ENCODE measurements at regions not wholly inside any gene's neighbourhood (a gene's known extent, or its start where the extent isn't known, plus 50 kb on each side); places are given as distances from the start of the nearest gene placed in this dataset.
"Not testable (repeated sequence)": the region's sequence is repeated elsewhere in the genome, so short reads cannot be mapped to it uniquely, and the experiment has no call there.

DNA sequence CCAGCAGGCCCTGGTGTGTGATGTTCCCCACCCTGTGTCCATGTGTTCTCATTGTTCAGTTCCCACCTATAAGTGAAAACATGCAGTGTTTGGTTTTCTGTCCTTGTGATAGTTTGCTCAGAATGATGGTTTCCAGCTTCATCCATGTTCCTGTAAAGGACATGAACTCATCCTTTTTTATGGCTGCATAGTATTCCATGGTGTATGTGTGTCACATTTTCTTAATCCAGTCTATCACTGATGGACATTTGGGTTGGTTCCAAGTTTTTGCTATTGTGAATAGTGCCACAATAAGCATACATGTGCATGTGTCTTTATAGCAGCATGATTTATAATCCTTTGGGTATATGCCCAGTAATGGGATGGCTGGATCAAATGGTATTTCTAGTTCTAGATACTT, 130.4 kb upstream of the FHL2 start:
- not testable (repeated sequence) for H3K9ac ChIP-seq (ENCODE audit: low read depth, low read length); H3K27me3 ChIP-seq (ENCODE audit: control insufficient read depth, insufficient read depth, low read length); H3K4me1 ChIP-seq (ENCODE audit: control insufficient read depth, insufficient read depth, low read length); H3K4me3 ChIP-seq (ENCODE audit: low read depth, low read length); H3K9me3 ChIP-seq (ENCODE audit: control insufficient read depth, insufficient read depth, low read length); H3K36me3 ChIP-seq (ENCODE audit: control insufficient read depth, insufficient read depth, low read length)

DNA sequence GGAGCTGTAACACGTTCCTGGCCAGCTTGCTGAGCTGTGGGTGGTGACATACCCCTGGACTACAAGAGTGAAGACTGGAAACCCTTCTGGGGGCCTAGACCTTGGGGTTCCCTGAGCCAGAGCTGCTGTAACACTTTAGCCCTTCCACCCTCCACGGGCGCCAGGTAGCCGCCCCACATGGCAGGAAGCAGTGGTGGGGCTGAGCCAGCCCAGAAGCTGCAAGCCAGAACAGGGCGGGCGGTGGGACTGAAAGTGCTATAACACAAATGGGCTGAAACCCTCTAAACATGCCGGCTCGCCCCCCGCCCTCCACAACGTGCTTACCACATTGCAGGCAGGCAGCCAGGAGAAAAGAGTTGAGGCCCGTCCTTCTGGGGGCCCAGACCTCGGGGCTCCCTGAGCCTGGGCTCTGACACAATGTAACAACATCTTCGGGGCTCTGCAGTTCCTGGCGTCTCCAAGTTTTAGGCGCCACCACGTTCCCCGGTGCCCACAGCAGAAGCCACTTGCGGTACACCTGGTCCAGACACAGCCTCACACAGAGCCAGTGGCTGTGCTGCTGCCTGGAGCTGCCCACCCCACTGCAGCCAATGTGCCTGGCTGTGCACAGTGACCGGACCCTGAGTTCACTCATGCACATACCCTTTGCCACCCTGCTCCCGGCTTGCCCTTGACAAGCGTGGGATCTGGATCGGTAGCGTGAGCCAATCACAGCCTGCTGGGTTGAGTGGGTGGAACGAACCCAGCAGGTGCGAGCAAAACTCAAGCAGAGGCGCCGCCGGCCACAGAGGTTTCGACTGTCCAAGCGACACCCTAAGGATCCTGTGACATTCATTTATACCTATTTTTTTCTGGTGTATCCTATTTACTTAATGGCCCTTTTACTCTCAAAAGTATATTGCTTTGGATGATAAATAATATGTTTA, 127.4 kb upstream of the FHL2 start:
- no peaks in the 10 kb centered on the region for H3K9me3 ChIP-seq (ENCODE audit: control insufficient read depth, insufficient read depth, low read length)
- no peaks in the 10 kb centered on the region for H3K27me3 ChIP-seq (ENCODE audit: control insufficient read depth, insufficient read depth, low read length)
- H3K36me3 ChIP-seq (ENCODE audit: control insufficient read depth, insufficient read depth, low read length): no peaks in the 10 kb centered on the region
- H3K9ac ChIP-seq (ENCODE audit: low read depth, low read length): no peak overlapping the region
- no peak overlapping the region for H3K4me3 ChIP-seq (ENCODE audit: low read depth, low read length)
- H3K4me1 ChIP-seq (ENCODE audit: control insufficient read depth, insufficient read depth, low read length): no peaks in the 10 kb centered on the region

DNA sequence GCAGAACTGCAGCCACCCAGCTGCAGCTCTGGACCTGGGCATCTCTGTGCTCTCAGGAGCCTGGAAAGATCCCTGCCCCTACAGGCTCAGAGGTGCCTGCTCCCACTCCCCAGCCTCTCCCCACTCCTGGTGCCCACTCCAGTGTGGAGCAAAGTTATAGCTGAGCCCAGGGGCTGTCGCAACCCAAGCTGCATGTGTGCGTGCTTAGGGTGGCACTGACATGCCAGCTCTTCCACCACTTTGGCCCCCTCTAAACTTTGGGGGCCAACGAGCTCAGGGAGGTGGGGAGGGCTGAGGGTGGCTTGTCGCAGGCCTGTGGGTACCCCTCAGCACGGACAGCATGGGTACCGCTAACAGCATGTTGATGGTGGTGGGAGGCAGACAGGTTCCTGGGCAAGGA, 126.3 kb upstream of the FHL2 start:
- no peaks in the 10 kb centered on the region for H3K27me3 ChIP-seq (ENCODE audit: control insufficient read depth, insufficient read depth, low read length)
- no peaks in the 10 kb centered on the region for H3K4me1 ChIP-seq (ENCODE audit: control insufficient read depth, insufficient read depth, low read length)
- no peak overlapping the region for H3K4me3 ChIP-seq (ENCODE audit: low read depth, low read length)
- H3K36me3 ChIP-seq (ENCODE audit: control insufficient read depth, insufficient read depth, low read length): no peaks in the 10 kb centered on the region
- no peak overlapping the region for H3K9ac ChIP-seq (ENCODE audit: low read depth, low read length)
- H3K9me3 ChIP-seq (ENCODE audit: control insufficient read depth, insufficient read depth, low read length): no peaks in the 10 kb centered on the region

DNA sequence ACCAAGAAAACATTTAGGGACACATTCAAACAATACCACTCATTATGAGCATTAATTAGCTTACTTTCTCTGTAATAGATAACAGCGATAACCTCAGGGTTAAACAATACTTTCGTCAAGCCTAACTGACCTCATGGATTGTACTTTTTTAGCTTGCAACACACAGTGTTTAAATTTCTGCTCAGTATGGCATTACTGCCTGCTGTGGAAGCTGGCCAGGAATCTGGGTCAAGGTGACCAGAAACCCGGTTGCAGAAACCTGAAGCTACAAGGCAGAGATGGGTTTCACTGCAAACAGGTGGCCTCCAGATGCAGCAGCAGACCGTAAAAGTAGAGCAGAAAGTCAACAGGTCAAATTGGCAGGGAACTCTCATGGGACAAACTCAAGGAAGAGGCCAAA, 123.8 kb upstream of the FHL2 start:
- H3K4me1 ChIP-seq (ENCODE audit: control insufficient read depth, insufficient read depth, low read length): no peaks in the 10 kb centered on the region
- H3K4me3 ChIP-seq (ENCODE audit: low read depth, low read length): no peak overlapping the region
- no peak overlapping the region for H3K9ac ChIP-seq (ENCODE audit: low read depth, low read length)
- H3K36me3 ChIP-seq (ENCODE audit: control insufficient read depth, insufficient read depth, low read length): no peaks in the 10 kb centered on the region
- no peaks in the 10 kb centered on the region for H3K9me3 ChIP-seq (ENCODE audit: control insufficient read depth, insufficient read depth, low read length)
- no peaks in the 10 kb centered on the region for H3K27me3 ChIP-seq (ENCODE audit: control insufficient read depth, insufficient read depth, low read length)

GRCh38 chr2:105521616-105522015, 122.8 kb upstream of the FHL2 start:
- Histone ChIP-seq H3K4me1 (ENCODE audit: control insufficient read depth, insufficient read depth, low read length) (no peaks in the 10 kb centered on the region), H3K9ac (ENCODE audit: low read depth, low read length) (no peak overlapping the region), H3K4me3 (ENCODE audit: low read depth, low read length) (no peak overlapping the region), H3K36me3 (ENCODE audit: control insufficient read depth, insufficient read depth, low read length) (no peaks in the 10 kb centered on the region), H3K9me3 (ENCODE audit: control insufficient read depth, insufficient read depth, low read length) (no peaks in the 10 kb centered on the region), H3K27me3 (ENCODE audit: control insufficient read depth, insufficient read depth, low read length) (no peaks in the 10 kb centered on the region)

- H3K9me3 ChIP-seq (ENCODE audit: control insufficient read depth, insufficient read depth, low read length): no peaks in the 10 kb centered on the region
- no peaks in the 10 kb centered on the region for H3K27me3 ChIP-seq (ENCODE audit: control insufficient read depth, insufficient read depth, low read length)
- H3K9ac ChIP-seq (ENCODE audit: low read depth, low read length): no peak overlapping the region
These were observed 122.3 kb upstream of the FHL2 start for GRCh38 chr2:105521176-105521575.

GRCh38 chr2:105519516-105519915, 120.7 kb upstream of the FHL2 start:
- Histone ChIP-seq H3K4me3 (ENCODE audit: low read depth, low read length) (no peak overlapping the region), H3K9ac (ENCODE audit: low read depth, low read length) (no peak overlapping the region), H3K4me1 (ENCODE audit: control insufficient read depth, insufficient read depth, low read length) (no peaks in the 10 kb centered on the region), H3K36me3 (ENCODE audit: control insufficient read depth, insufficient read depth, low read length) (no peaks in the 10 kb centered on the region), H3K9me3 (ENCODE audit: control insufficient read depth, insufficient read depth, low read length) (no peaks in the 10 kb centered on the region), H3K27me3 (ENCODE audit: control insufficient read depth, insufficient read depth, low read length) (no peaks in the 10 kb centered on the region)

More at GRCh38 chr2:105521176-105521575, 122.3 kb upstream of the FHL2 start:
- Histone ChIP-seq H3K4me1 (ENCODE audit: control insufficient read depth, insufficient read depth, low read length) (no peaks in the 10 kb centered on the region), H3K36me3 (ENCODE audit: control insufficient read depth, insufficient read depth, low read length) (no peaks in the 10 kb centered on the region), H3K4me3 (ENCODE audit: low read depth, low read length) (no peak overlapping the region)

- no peak overlapping the region for H3K4me3 ChIP-seq (ENCODE audit: low read depth, low read length)
- H3K4me1 ChIP-seq (ENCODE audit: control insufficient read depth, insufficient read depth, low read length): no peaks in the 10 kb centered on the region
- no peak overlapping the region for H3K9ac ChIP-seq (ENCODE audit: low read depth, low read length)
- H3K36me3 ChIP-seq (ENCODE audit: control insufficient read depth, insufficient read depth, low read length): no peaks in the 10 kb centered on the region
- H3K27me3 ChIP-seq (ENCODE audit: control insufficient read depth, insufficient read depth, low read length): no peaks in the 10 kb centered on the region
- no peaks in the 10 kb centered on the region for H3K9me3 ChIP-seq (ENCODE audit: control insufficient read depth, insufficient read depth, low read length)
These were observed 120.0 kb upstream of the FHL2 start for GRCh38 chr2:105518897-105519296.

DNA sequence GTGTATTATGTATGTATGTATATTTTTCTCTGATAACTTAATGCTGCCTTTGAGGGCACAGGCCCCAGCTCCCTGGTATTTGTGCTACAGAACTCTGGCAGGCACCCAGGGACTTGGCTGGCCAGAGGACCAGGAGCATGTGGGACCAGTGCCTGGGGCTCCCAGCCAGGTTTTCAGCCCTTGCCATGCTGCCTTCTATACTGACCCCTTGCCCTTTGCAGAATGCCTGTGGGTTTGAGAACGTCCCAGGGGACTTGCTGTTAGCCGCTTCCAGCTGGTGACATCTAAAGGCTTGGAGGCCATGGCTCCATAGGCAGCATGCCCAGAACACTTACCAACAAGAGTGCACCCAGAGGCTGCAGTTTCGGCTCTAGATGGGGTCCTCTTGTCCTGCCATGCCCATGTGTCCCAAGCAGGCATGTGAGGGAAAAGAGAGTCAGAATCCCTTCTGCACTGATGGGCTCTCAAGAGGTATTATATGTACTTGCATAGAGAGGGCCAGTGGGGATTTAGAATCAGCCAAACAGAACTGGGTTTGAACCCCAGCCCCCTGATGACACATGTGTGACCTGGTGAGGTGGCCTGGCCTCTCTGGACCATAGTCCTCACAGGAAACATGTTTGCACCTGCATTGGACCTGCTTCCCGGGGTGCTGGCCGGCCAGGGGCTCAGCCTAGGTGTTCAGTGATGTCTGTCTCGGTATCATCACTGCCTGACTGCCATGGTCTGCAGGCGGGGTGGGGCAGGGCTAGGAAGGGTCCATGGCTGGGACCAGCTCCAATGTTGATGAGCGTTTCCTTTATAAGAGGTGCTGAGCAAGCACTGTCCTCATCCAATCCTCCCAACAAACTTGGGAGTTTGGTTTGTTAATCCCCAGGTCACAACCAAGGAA, 119.2 kb upstream of the FHL2 start:
- Histone ChIP-seq H3K4me1 (ENCODE audit: control insufficient read depth, insufficient read depth, low read length) (no peaks in the 10 kb centered on the region), H3K36me3 (ENCODE audit: control insufficient read depth, insufficient read depth, low read length) (no peaks in the 10 kb centered on the region), H3K9me3 (ENCODE audit: control insufficient read depth, insufficient read depth, low read length) (no peaks in the 10 kb centered on the region), H3K4me3 (ENCODE audit: low read depth, low read length) (no peak overlapping the region), H3K27me3 (ENCODE audit: control insufficient read depth, insufficient read depth, low read length) (no peaks in the 10 kb centered on the region), H3K9ac (ENCODE audit: low read depth, low read length) (no peak overlapping the region)

DNA sequence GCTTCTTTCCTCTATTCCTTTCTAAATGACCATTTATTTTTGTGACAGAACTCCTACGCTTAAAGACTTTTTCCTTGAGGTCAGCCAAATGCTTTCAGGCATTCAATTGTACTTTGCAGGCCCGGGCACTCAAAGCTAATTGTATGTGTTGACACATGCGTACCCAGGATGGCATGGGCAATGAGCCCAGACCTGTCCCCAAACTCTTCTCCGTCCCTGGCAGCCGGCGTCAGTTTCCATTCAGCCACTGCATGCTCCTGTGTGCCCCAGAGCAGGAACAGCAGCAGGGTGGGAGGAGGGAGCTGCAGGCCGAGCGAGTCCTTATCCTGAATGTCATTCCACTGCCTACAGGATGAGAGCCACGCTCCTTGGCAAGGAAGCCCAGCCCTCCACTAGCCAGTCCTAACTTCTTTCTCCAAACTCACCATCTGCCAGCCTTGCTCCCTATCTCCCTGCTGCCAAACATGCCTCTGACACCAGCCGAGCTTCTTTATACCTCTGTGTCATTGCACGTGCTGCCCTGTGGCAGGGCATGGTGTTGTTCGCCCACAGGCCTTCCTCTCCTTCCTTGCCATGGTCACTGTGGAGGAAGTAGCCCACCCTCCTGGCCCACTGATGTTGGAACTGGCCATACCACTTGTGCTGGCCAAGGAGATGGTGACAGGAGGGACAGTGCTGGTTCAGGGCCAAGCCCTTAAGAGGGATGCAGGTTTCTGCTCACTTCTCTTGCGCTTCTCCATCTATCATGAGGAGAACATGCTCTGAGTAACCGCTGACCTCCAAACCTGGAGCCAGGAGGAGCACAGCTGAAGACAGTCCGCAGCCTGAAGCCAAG, 116.9 kb upstream of the FHL2 start:
- Histone ChIP-seq H3K4me1 (ENCODE audit: control insufficient read depth, insufficient read depth, low read length) (no peaks in the 10 kb centered on the region), H3K27me3 (ENCODE audit: control insufficient read depth, insufficient read depth, low read length) (no peaks in the 10 kb centered on the region), H3K36me3 (ENCODE audit: control insufficient read depth, insufficient read depth, low read length) (no peaks in the 10 kb centered on the region), H3K9ac (ENCODE audit: low read depth, low read length) (no peak overlapping the region), H3K9me3 (ENCODE audit: control insufficient read depth, insufficient read depth, low read length) (no peaks in the 10 kb centered on the region), H3K4me3 (ENCODE audit: low read depth, low read length) (no peak overlapping the region)

DNA sequence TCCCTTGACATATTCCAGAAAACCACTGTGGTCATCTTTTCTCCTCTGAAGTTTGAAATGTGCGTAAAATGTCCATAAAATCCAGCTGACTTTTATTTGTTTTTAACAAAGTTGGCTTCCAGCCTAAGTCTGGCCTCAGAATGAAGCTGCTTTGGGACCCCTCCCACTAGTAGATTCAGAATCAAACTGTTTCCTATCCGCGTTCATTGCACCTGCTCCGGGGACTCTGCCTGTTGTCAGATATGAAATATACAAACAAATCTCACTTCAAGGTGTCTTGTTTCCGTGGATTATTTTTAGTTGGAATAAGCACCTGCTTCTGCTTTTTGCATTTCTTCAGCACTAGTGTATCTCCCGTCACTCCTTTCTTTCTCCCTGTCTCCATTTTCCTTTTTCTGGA, 115.7 kb upstream of the FHL2 start:
- Histone ChIP-seq H3K36me3 (ENCODE audit: control insufficient read depth, insufficient read depth, low read length) (no peaks in the 10 kb centered on the region), H3K27me3 (ENCODE audit: control insufficient read depth, insufficient read depth, low read length) (no peaks in the 10 kb centered on the region), H3K9me3 (ENCODE audit: control insufficient read depth, insufficient read depth, low read length) (no peaks in the 10 kb centered on the region), H3K9ac (ENCODE audit: low read depth, low read length) (no peak overlapping the region), H3K4me3 (ENCODE audit: low read depth, low read length) (no peak overlapping the region), H3K4me1 (ENCODE audit: control insufficient read depth, insufficient read depth, low read length) (no peaks in the 10 kb centered on the region)

Data from iPS-15b (cell line).